ENCODE measurements at regions not wholly inside any gene's neighbourhood (a gene's known extent, or its start where the extent isn't known, plus 50 kb on each side); places are given as distances from the start of the nearest gene placed in this dataset.
A peak's percentile ranks its signal among the peaks of the same experiment; 100 is the strongest.
"Not testable (repeated sequence)": the region's sequence is repeated elsewhere in the genome, so short reads cannot be mapped to it uniquely, and the experiment has no call there.

- no peak for DNase-seq (ENCODE audit: low read depth in 2 of 2)
These were observed 128.7 kb downstream of the CEP120 start for GRCh38 chr5:123294544-123294943.

GRCh38 chr5:123289210-123289609, 134.0 kb downstream of the CEP120 start:
- no peak for DNase-seq (ENCODE audit: low read depth in 2 of 2)

- no peak for DNase-seq (ENCODE audit: low read depth in 2 of 2)
These were observed 135.3 kb downstream of the CEP120 start for GRCh38 chr5:123287881-123288280.

- no peak for DNase-seq (ENCODE audit: low read depth in 2 of 2)
These were observed 136.3 kb downstream of the CEP120 start for GRCh38 chr5:123286891-123287290.

GRCh38 chr5:123285122-123286023, 137.8 kb downstream of the CEP120 start:
- peak; percentile 9 to 18 for DNase-seq (ENCODE audit: low read depth in 2 of 2)

GRCh38 chr5:123283499-123283898, 139.7 kb downstream of the CEP120 start:
- no peak for DNase-seq (ENCODE audit: low read depth in 2 of 2)

- no peak for DNase-seq (ENCODE audit: low read depth in 2 of 2)
These were observed 140.2 kb downstream of the CEP120 start for GRCh38 chr5:123283031-123283430.

- DNase-seq (ENCODE audit: low read depth in 2 of 2) = no peak
These were observed 140.8 kb downstream of the CEP120 start for GRCh38 chr5:123282444-123282843.

GRCh38 chr5:123280854-123281253, 142.3 kb downstream of the CEP120 start:
- DNase-seq (ENCODE audit: low read depth in 2 of 2) = not testable (repeated sequence)

GRCh38 chr5:123279136-123279535, 144.1 kb downstream of the CEP120 start:
- no peak for DNase-seq (ENCODE audit: low read depth in 2 of 2)

GRCh38 chr5:123278284-123278683, 144.9 kb downstream of the CEP120 start:
- DNase-seq (ENCODE audit: low read depth in 2 of 2) = no peak

- DNase-seq (ENCODE audit: low read depth in 2 of 2) = no peak
These were observed 149.2 kb downstream of the CEP120 start for GRCh38 chr5:123273984-123274383.

GRCh38 chr5:123273095-123273494, 150.1 kb downstream of the CEP120 start:
- DNase-seq (ENCODE audit: low read depth in 2 of 2) = no peak

- no peak for DNase-seq (ENCODE audit: low read depth in 2 of 2)
These were observed 153.4 kb downstream of the CEP120 start for GRCh38 chr5:123269851-123270250.

- DNase-seq (ENCODE audit: low read depth in 2 of 2) = no peak
These were observed 153.8 kb downstream of the CEP120 start for GRCh38 chr5:123269436-123269835.

- no peak for DNase-seq (ENCODE audit: low read depth in 2 of 2)
These were observed 156.8 kb downstream of the CEP120 start for GRCh38 chr5:123266365-123266764.

GRCh38 chr5:123265551-123265950, 157.7 kb downstream of the CEP120 start:
- DNase-seq (ENCODE audit: low read depth in 2 of 2) = no peak

GRCh38 chr5:123264394-123264793, 158.8 kb downstream of the CEP120 start:
- no peak for DNase-seq (ENCODE audit: low read depth in 2 of 2)

- DNase-seq (ENCODE audit: low read depth in 2 of 2) = no peak
These were observed 159.3 kb downstream of the CEP120 start for GRCh38 chr5:123263859-123264258.

GRCh38 chr5:123262216-123262823, 160.9 kb downstream of the CEP120 start:
- no peak for DNase-seq (ENCODE audit: low read depth in 2 of 2)

- DNase-seq (ENCODE audit: low read depth in 2 of 2) = no peak
These were observed 161.5 kb downstream of the CEP120 start for GRCh38 chr5:123261752-123262151.

GRCh38 chr5:123249446-123249845, 160.4 kb downstream of the PRDM6 start:
- no peak for DNase-seq (ENCODE audit: low read depth in 2 of 2)

- DNase-seq (ENCODE audit: low read depth in 2 of 2) = no peak
These were observed 156.6 kb downstream of the PRDM6 start for GRCh38 chr5:123245689-123246088.
